Vagina (tissue), 2 donors: ENCODE measurements at regions not wholly inside any gene's neighbourhood (a gene's known extent, or its start where the extent isn't known, plus 50 kb on each side); places are given as distances from the start of the nearest gene placed in this dataset.
A peak's percentile ranks its signal among the peaks of the same experiment; 100 is the strongest.

Experiments
- DNase-seq, 2 donors: peaks; one replicate each; pipeline ENCODE4 v3.0.0-alpha.2; 2017; ENCODE audit errors: extremely low spot score in 2 of 2
- H3K27ac ChIP-seq: fragments of 200-600 bp; sonication (generic); one replicate; pipeline ENCODE4 v1.5.1; 2019
- H3K27me3 ChIP-seq: fragments of 200-600 bp; sonication (generic); one replicate; pipeline ENCODE4 v1.5.1; 2019
- H3K36me3 ChIP-seq, 2 donors: fragments of 200-600 bp; sonication (generic); one replicate each; pipeline ENCODE4 v1.5.1; 2017 to 2019
- H3K4me1 ChIP-seq: fragments of 200-600 bp; sonication (generic); one replicate; pipeline ENCODE4 v1.5.1; 2019
- H3K4me3 ChIP-seq, 2 donors: fragments of 200-600 bp; sonication (generic); 1 replicate in 1 of 2; 2 replicates in 1 of 2; pipeline ENCODE4 v1.5.1; 2016 to 2019
- H3K9me3 ChIP-seq: fragments of 200-600 bp; sonication (generic); one replicate; pipeline ENCODE4 v1.5.1; 2019
- CTCF ChIP-seq, 3 experiments: fragments of 450-650 bp in 2 of 3; fragments of 200-600 bp in 1 of 3; sonication (generic) in 1 of 3; IDR thresholded peaks; one replicate each; pipeline ENCODE4 v1.5.1; 2017 to 2019; ENCODE audit warnings: antibody characterized with exemption in 3 of 3, mild to moderate bottlenecking in 2 of 3, moderate library complexity in 2 of 3
- POLR2A ChIP-seq, 2 donors: fragments of 450-650 bp; IDR thresholded peaks; one replicate each; pipeline ENCODE4 v1.6.1; 2017; ENCODE audit warnings: antibody characterized with exemption in 2 of 2, mild to moderate bottlenecking in 2 of 2, moderate library complexity in 2 of 2
- POLR2AphosphoS5 ChIP-seq, 2 donors: sonication (generic); formaldehyde crosslinking; IDR thresholded peaks; one replicate each; pipeline ENCODE4 v1.9.0; 2017; ENCODE audit warnings: antibody characterized with exemption in 2 of 2, mild to moderate bottlenecking in 2 of 2, low read depth in 1 of 2; ENCODE audit not compliant: insufficient read depth in 1 of 2
- intact Hi-C: fragments of 100-400 bp; cut with DNase I; formaldehyde crosslinking; loops from one replicate; pipeline ENCODE4 v1.15.1; 2023

DNA sequence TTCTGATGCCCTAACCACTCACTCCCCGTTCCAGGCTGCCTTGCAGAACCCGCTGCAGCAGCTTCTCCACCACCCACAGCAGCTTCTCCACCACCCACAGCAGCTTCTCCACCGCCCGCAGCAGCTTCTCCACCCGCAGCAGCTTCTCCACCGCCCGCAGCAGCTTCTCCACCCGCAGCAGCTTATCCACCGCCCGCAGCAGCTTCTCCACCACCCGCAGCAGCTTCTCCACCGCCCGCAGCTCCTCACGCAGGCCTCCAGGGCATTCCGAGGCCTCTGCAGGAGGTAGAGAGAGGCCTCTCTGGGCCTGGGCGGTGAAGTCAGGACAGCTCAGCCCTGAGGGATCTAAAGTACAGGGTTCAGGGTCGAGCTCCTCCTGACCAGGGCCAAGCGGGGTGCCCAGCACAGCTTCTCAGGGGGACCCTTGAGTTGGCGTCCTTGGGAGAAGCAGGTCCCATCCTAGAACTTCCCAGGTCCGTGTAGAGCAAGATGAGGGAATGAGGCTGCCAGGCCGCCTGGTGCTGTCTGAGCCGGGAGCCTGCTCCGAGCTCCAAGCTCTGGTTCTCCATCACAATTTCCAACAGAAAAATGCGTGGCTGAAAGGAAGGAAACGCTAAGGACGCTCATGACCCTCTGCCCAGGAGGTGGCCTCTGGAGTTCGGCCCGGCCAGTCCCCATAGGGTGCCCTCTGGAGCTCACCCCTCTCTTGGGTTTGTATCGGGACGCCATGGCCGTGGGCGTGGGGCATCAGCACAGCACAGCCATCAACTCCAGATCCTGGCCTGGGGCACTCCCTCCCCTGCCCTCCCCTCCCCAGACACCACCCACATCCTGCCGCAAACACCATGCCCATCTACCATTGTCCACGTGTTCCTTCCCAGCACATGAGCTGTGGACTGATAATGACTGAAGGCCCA lies 528.6 kb downstream of the BRD1 start:
- TF ChIP-seq POLR2AphosphoS5 (IDR thresholded peaks at IDR 0.05; ENCODE audit: insufficient read depth in 1 of 2, low read depth in 1 of 2): no peak
- TF ChIP-seq CTCF (IDR thresholded peaks at IDR 0.05): no peak
- TF ChIP-seq POLR2A (IDR thresholded peaks at IDR 0.05): no peak
- no peaks in the 10 kb centered on the region for H3K4me1 ChIP-seq
- H3K9me3 ChIP-seq: no peaks in the 10 kb centered on the region
- no peaks in the 10 kb centered on the region for H3K36me3 ChIP-seq
- H3K4me3 ChIP-seq: no peak overlapping the region
- no peak overlapping the region for H3K27ac ChIP-seq
- peak; percentile 54 to 82 for DNase-seq
- intact Hi-C loops: no loop called here
- H3K27me3 ChIP-seq: no peaks in the 10 kb centered on the region

- peak; percentile 80 to 90 for DNase-seq
- no peaks in the 10 kb centered on the region for H3K9me3 ChIP-seq
- H3K4me3 ChIP-seq: no peak overlapping the region
- no peaks in the 10 kb centered on the region for H3K27me3 ChIP-seq
- no peaks in the 10 kb centered on the region for H3K4me1 ChIP-seq
- intact Hi-C loops: no loop called here
- no peak for TF ChIP-seq POLR2AphosphoS5 (IDR thresholded peaks at IDR 0.05; ENCODE audit: insufficient read depth in 1 of 2, low read depth in 1 of 2)
- no peak for TF ChIP-seq CTCF (IDR thresholded peaks at IDR 0.05)
- TF ChIP-seq POLR2A (IDR thresholded peaks at IDR 0.05): no peak
- no peak overlapping the region for H3K27ac ChIP-seq
- no peaks in the 10 kb centered on the region for H3K36me3 ChIP-seq
These were observed 529.6 kb downstream of the BRD1 start for GRCh38 chr22:49297871-49298721.

DNA sequence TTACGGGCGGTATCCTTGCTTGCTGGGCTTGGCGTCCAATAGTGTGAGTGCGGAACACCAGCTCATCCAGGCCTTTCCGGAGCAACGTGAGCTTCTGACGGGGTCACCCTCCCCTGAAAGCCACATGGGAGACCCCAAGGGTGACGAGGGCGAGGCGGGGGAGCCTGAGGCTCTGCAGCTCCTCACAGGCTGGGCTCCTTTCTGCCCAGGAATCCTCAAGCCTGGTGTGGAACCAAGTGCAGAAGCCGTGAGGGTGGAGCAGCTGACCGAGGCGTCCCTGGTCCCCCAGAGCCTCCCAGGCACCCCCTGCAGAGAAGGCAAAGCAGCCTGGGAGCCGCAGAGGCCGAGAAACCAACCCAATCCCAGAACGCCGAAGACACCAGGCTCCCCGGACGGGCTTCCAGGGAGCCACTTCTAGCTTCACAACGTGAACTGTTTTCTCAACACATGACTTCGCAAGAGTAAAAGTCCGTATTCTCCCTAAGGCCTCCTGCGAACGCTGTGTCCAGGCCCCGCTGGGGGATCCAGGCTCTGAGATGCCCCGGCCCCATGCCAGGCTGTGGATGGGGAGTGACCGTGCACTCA lies 530.3 kb downstream of the BRD1 start:
- Histone ChIP-seq H3K27me3 (no peaks in the 10 kb centered on the region), H3K9me3 (no peaks in the 10 kb centered on the region), H3K36me3 (no peaks in the 10 kb centered on the region), H3K4me3 (no peak overlapping the region), H3K4me1 (no peaks in the 10 kb centered on the region), H3K27ac (no peak overlapping the region)
- intact Hi-C loops: no loop called here
- TF ChIP-seq CTCF (IDR thresholded peaks at IDR 0.05) (no peak), POLR2A (IDR thresholded peaks at IDR 0.05) (no peak), POLR2AphosphoS5 (IDR thresholded peaks at IDR 0.05; ENCODE audit: insufficient read depth in 1 of 2, low read depth in 1 of 2) (no peak)
- DNase-seq: peak; percentile 62 to 95

- intact Hi-C loops: no loop called here
- DNase-seq: no peak
- no peaks in the 10 kb centered on the region for H3K27me3 ChIP-seq
- no peaks in the 10 kb centered on the region for H3K36me3 ChIP-seq
- no peaks in the 10 kb centered on the region for H3K9me3 ChIP-seq
- H3K4me1 ChIP-seq: no peaks in the 10 kb centered on the region
- TF ChIP-seq POLR2A (IDR thresholded peaks at IDR 0.05) (no peak), CTCF (IDR thresholded peaks at IDR 0.05) (no peak), POLR2AphosphoS5 (IDR thresholded peaks at IDR 0.05; ENCODE audit: insufficient read depth in 1 of 2, low read depth in 1 of 2) (no peak)
- no peak overlapping the region for H3K27ac ChIP-seq
- no peak overlapping the region for H3K4me3 ChIP-seq
These were observed 531.1 kb downstream of the BRD1 start for GRCh38 chr22:49296561-49296960.
